GM12892 (cell line): ENCODE measurements at regions not wholly inside any gene's neighbourhood (a gene's known extent, or its start where the extent isn't known, plus 50 kb on each side); places are given as distances from the start of the nearest gene placed in this dataset.

Experiments used
- POLR2A ChIP-seq: IDR thresholded peaks from 2 replicates; pipeline ENCODE4 v1.6.1; 2011; ENCODE audit warnings: low read depth, low read length, control low read depth
- POLR2AphosphoS5 ChIP-seq: IDR thresholded peaks from 2 replicates; pipeline ENCODE4 v1.6.1; 2011; ENCODE audit warnings: low read depth, low read length, control low read depth

- TF ChIP-seq POLR2AphosphoS5 = no peak
- no peak for TF ChIP-seq POLR2A
These were observed 541.8 kb upstream of the CDH2 start for GRCh38 chr18:28718696-28719095.
